Lung (tissue), 11 donors: ENCODE measurements at regions not wholly inside any gene's neighbourhood (a gene's known extent, or its start where the extent isn't known, plus 50 kb on each side); places are given as distances from the start of the nearest gene placed in this dataset.
A peak's percentile ranks its signal among the peaks of the same experiment; 100 is the strongest.

Experiments used
- ATAC-seq: fragments of 200-7000 bp; cut with Tn5 transposase; one replicate; pipeline ENCODE4 v1.9.1; 2020; ENCODE audit warnings: moderate number of reproducible peaks; ENCODE audit not compliant: insufficient read depth, low FRiP score
- DNase-seq, 3 donors: peaks; one replicate each; pipeline ENCODE4 v3.0.0-alpha.2; 2013 to 2017
- H3K27ac ChIP-seq, 2 donors: one replicate each; pipeline ENCODE4 v1.5.1; 2013; ENCODE audit warnings: mild to moderate bottlenecking in 2 of 2, moderate library complexity in 2 of 2, control low read depth in 1 of 2, inconsistent platforms in 1 of 2, low read depth in 1 of 2, low read length in 1 of 2
- H3K27me3 ChIP-seq, 3 donors: one replicate each; pipeline ENCODE4 v1.5.1; 2013; ENCODE audit warnings: low read length in 2 of 3; ENCODE audit not compliant: control insufficient read depth in 3 of 3, insufficient read depth in 3 of 3
- H3K36me3 ChIP-seq, 4 donors: one replicate each; pipeline ENCODE4 v1.5.1; 2013; ENCODE audit warnings: low read length in 4 of 4, mild to moderate bottlenecking in 1 of 4, moderate library complexity in 1 of 4; ENCODE audit not compliant: control insufficient read depth in 4 of 4, insufficient read depth in 4 of 4
- H3K4me1 ChIP-seq, 5 donors: one replicate each; pipeline ENCODE4 v1.5.1; 2013; ENCODE audit warnings: low read length in 5 of 5, mild to moderate bottlenecking in 2 of 5, moderate library complexity in 1 of 5; ENCODE audit not compliant: control insufficient read depth in 5 of 5, insufficient read depth in 5 of 5
- H3K4me3 ChIP-seq: one replicate; pipeline ENCODE4 v1.5.1; 2013; ENCODE audit warnings: mild to moderate bottlenecking, control low read depth, moderate library complexity
- H3K9ac ChIP-seq, 2 donors: one replicate each; pipeline ENCODE4 v1.5.1; 2013; ENCODE audit warnings: low read length in 2 of 2, control low read depth in 1 of 2; ENCODE audit not compliant: insufficient read depth in 1 of 2
- H3K9me3 ChIP-seq, 4 donors: one replicate each; pipeline ENCODE4 v1.5.1; 2013; ENCODE audit warnings: low read length in 3 of 4, mild to moderate bottlenecking in 1 of 4, moderate library complexity in 1 of 4; ENCODE audit not compliant: control insufficient read depth in 4 of 4, insufficient read depth in 3 of 4
- WGBS, 2 donors: extraction: QIAGEN DNeasy Blood & Tissue Kit; methylation state at CpG; one replicate each; pipeline ENCODE4 v1.1.7; 2013; 5-methylcytosine and 5-hydroxymethylcytosine counted together
- TF ChIP-seq, protein P1 (sequence below): IDR thresholded peaks from 2 replicates; pipeline ENCODE4 v1.5.1; 2012; ENCODE audit warnings: mild to moderate bottlenecking; ENCODE audit errors: control extremely low read depth, extremely low read depth
- donor health status: control.
- donor health status: control.
- donor health status: Bipolar disorder and iron deficiency.
- donor health status: healthy.
- donor health status: DM: yes; HTN: yes; CAD: no.

DNA sequence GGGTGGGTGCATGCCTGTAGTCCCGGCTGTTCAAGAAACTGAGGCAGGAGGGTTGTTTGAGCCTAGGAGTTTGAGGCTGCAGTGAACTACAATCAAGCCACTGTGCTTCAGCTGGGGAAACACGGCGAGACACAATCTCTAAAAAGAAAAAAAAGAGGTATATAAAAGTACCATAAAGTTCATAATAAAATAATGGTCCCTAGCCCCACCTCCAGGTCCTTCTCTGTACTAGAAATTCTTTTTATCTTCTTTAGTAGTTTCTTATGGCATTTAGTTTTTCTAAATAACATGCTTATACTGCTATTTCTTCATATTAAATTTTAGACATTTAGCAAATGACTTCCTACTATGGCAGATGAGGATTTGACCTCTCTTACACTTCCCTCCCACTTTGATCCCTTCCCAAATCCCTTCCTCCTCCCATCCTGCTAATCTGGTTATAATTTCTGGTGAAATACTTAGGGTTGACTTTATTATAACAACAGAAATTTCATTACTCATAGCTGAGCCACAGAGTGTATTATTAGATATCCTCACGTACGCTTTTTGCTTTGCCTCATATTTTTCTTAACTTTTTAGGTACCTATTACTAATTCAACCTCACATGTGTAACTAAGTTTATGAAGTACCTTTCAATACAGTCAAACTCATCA, 94.7 kb downstream of the SLC41A2 start:
- ATAC-seq, result no peak
- Histone ChIP-seq H3K4me1 (peaks cover 0 to 3% (median 0%) of the 10 kb centered on the region in 5 donors), H3K27me3 (no peaks in the 10 kb centered on the region), H3K9me3 (no peaks in the 10 kb centered on the region), H3K27ac (no peak overlapping the region), H3K36me3 (no peaks in the 10 kb centered on the region), H3K9ac (no peak overlapping the region), H3K4me3 (no peak overlapping the region)
- TF ChIP-seq, protein P1, sequence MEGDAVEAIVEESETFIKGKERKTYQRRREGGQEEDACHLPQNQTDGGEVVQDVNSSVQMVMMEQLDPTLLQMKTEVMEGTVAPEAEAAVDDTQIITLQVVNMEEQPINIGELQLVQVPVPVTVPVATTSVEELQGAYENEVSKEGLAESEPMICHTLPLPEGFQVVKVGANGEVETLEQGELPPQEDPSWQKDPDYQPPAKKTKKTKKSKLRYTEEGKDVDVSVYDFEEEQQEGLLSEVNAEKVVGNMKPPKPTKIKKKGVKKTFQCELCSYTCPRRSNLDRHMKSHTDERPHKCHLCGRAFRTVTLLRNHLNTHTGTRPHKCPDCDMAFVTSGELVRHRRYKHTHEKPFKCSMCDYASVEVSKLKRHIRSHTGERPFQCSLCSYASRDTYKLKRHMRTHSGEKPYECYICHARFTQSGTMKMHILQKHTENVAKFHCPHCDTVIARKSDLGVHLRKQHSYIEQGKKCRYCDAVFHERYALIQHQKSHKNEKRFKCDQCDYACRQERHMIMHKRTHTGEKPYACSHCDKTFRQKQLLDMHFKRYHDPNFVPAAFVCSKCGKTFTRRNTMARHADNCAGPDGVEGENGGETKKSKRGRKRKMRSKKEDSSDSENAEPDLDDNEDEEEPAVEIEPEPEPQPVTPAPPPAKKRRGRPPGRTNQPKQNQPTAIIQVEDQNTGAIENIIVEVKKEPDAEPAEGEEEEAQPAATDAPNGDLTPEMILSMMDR, result no peak
- no peak for DNase-seq
- WGBS, 2 donors, result 85% methylated on average over 5 of the region's 5 CpGs

DNA sequence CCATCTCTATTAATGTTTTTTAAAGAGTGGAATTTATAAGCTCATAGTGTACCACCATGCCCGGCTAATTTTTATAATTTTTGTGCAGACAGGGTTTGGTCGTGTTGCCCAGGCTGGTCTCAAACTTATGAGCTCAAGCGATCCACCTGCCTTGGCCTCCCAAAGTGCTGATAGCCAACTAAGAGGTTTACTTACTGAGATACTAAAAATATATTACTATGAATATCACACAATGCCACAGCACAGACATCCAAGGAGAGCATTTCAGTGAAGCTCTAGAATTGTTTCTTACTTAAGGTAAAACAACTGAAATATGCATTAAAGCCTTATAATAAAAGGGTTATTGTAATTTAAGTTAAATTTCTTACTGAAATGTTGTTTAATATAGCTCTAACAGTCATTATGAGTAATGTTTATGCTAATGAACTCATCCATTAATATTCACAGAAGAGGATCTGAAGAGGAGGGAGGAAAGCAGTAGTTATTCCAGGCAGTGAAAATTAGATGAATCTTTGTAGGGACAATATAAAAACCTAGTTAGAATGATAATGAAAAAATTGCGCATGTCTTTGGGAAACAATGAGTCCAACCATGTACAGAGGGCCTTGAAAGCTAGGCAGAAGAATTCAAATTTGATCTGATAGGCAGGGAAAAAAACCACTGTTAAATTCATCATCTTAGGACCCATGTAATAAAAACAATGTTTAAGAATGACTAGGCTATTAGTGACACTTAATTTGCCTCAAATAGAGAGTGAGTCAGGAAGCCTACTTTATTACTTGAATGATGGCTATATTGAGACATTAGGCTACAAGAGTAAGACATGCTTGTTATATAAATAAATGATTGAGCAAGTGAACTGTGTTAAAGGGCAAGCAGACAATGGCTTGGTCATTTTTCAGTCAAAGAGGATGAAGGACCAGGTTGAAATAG, 99.2 kb downstream of the SLC41A2 start:
- Histone ChIP-seq H3K27ac (no peak overlapping the region), H3K9me3 (no peaks in the 10 kb centered on the region), H3K9ac (no peak overlapping the region), H3K27me3 (peaks cover 0 to 2% (median 0%) of the 10 kb centered on the region in 3 donors), H3K4me3 (no peak overlapping the region), H3K36me3 (no peaks in the 10 kb centered on the region), H3K4me1 (peaks cover 0 to 6% (median 0%) of the 10 kb centered on the region in 5 donors)
- DNase-seq (no peak), ATAC-seq (no peak)
- TF ChIP-seq, protein P1, result no peak
- 97 to 99% methylated on average over 4 of the region's 4 CpGs for WGBS, 2 donors

DNA sequence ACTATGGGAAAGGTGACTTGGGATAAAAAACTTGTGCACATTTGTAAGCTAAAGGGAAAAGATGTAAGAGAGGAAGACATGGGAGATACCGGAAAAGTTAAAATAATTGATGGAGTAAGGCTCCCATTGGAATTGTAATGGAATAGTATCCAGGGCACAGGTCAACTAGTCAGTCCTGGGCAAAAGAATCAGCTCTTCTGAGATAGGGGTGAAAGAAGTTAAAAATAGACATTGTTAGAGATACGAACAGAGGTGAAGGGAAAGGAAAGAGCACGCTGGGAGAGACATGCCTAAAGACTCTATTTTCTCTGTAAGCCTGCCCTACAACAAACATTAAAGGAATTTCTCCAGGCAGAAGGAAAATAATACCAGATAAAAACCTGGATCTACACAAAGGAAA, 101.6 kb downstream of the SLC41A2 start:
- no peak overlapping the region for H3K9ac ChIP-seq
- TF ChIP-seq, protein P1, result no peak
- H3K4me1 ChIP-seq, result peaks cover 0 to 6% (median 0%) of the 10 kb centered on the region in 5 donors
- peaks cover 0 to 2% (median 0%) of the 10 kb centered on the region in 3 donors for H3K27me3 ChIP-seq
- DNase-seq (no peak), ATAC-seq (no peak)
- H3K27ac ChIP-seq, result peak overlapping the region in 1 of 2 donors; percentile 70
- 94 to 97% methylated on average over 3 of the region's 3 CpGs for WGBS, 2 donors
- no peak overlapping the region for H3K4me3 ChIP-seq
- H3K36me3 ChIP-seq, result no peaks in the 10 kb centered on the region
- no peaks in the 10 kb centered on the region for H3K9me3 ChIP-seq
